ENCODE measurements at regions not wholly inside any gene's neighbourhood (a gene's known extent, or its start where the extent isn't known, plus 50 kb on each side); places are given as distances from the start of the nearest gene placed in this dataset.

GRCh38 chrX:150234126-150234525, 129.0 kb upstream of the MAMLD1 start:
- TF ChIP-seq CTCF (IDR thresholded peaks at IDR 0.05), result no peak
- no peak for TF ChIP-seq POLR2A (IDR thresholded peaks at IDR 0.05)
- no peak for TF ChIP-seq EP300 (IDR thresholded peaks at IDR 0.05)
- no peak for TF ChIP-seq POLR2AphosphoS5 (IDR thresholded peaks at IDR 0.05)
